ENCODE measurements at regions not wholly inside any gene's neighbourhood (a gene's known extent, or its start where the extent isn't known, plus 50 kb on each side); places are given as distances from the start of the nearest gene placed in this dataset.

GRCh38 chr15:93866948-93867347, 364.4 kb upstream of the MCTP2 start:
- TF ChIP-seq CTCF (IDR thresholded peaks at IDR 0.05) (no peak), POLR2A (IDR thresholded peaks at IDR 0.05) (no peak)
